ENCODE measurements at regions not wholly inside any gene's neighbourhood (a gene's known extent, or its start where the extent isn't known, plus 50 kb on each side); places are given as distances from the start of the nearest gene placed in this dataset.

DNA sequence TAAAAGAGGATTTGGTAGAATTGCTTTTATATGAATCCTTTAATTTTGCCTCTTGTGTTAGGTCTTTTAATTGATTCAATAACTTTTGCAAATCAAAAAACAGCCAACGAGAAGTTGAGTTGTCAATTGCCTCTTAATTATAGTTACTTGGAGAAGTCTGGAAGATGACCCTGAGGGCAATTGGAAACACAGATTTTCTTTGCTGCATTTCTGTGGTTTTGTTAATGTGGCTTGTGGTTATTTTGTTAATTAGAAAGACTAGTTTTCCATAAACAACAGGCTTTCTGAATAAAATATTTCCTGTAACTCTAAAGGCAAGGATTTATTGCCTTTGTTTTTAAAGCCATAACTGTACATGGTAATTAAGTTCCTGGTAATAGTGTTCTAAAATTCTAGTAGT lies 513.0 kb downstream of the EPHA7 start:
- TF ChIP-seq, protein P1, sequence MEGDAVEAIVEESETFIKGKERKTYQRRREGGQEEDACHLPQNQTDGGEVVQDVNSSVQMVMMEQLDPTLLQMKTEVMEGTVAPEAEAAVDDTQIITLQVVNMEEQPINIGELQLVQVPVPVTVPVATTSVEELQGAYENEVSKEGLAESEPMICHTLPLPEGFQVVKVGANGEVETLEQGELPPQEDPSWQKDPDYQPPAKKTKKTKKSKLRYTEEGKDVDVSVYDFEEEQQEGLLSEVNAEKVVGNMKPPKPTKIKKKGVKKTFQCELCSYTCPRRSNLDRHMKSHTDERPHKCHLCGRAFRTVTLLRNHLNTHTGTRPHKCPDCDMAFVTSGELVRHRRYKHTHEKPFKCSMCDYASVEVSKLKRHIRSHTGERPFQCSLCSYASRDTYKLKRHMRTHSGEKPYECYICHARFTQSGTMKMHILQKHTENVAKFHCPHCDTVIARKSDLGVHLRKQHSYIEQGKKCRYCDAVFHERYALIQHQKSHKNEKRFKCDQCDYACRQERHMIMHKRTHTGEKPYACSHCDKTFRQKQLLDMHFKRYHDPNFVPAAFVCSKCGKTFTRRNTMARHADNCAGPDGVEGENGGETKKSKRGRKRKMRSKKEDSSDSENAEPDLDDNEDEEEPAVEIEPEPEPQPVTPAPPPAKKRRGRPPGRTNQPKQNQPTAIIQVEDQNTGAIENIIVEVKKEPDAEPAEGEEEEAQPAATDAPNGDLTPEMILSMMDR (IDR thresholded peaks at IDR 0.05; ENCODE audit: low read depth, low read length) = no peak
- no peak for TF ChIP-seq EZH2phosphoT487 (IDR thresholded peaks at IDR 0.05; ENCODE audit: low read depth)

Data from OCI-LY3 (cell line).